ENCODE measurements at regions not wholly inside any gene's neighbourhood (a gene's known extent, or its start where the extent isn't known, plus 50 kb on each side); places are given as distances from the start of the nearest gene placed in this dataset.

DNA sequence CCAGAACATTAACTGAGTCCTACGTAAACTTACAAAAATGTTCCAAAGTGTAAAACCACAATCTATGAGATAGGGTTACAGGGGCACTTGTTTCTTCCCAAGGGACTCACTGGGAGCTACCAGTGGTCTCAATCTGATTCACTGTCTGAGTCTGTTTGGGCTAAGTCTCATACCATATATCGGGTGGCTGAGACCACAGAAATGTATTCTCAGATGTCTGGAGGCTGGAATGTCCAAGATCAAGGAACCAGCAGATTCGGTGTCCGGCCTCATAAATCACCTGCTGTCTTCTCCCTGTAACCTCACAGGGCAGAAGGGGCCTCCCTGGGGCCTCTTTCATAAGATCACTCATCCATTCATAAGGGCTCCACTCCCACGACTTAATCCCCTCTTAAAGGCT, 616.3 kb upstream of the TMEM132C start:
- TF ChIP-seq, protein P1, sequence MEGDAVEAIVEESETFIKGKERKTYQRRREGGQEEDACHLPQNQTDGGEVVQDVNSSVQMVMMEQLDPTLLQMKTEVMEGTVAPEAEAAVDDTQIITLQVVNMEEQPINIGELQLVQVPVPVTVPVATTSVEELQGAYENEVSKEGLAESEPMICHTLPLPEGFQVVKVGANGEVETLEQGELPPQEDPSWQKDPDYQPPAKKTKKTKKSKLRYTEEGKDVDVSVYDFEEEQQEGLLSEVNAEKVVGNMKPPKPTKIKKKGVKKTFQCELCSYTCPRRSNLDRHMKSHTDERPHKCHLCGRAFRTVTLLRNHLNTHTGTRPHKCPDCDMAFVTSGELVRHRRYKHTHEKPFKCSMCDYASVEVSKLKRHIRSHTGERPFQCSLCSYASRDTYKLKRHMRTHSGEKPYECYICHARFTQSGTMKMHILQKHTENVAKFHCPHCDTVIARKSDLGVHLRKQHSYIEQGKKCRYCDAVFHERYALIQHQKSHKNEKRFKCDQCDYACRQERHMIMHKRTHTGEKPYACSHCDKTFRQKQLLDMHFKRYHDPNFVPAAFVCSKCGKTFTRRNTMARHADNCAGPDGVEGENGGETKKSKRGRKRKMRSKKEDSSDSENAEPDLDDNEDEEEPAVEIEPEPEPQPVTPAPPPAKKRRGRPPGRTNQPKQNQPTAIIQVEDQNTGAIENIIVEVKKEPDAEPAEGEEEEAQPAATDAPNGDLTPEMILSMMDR (conservative IDR thresholded peaks at IDR 0.05; ENCODE audit: low read depth, low read length) = no peak
- TF ChIP-seq EZH2phosphoT487 (IDR thresholded peaks at IDR 0.05; ENCODE audit: borderline replicate concordance, low read length) = no peak
- TF ChIP-seq EZH2 (IDR thresholded peaks at IDR 0.05; ENCODE audit: low read length, unreplicated experiment) = no peak

All from PC-3 (cell line).